Astrocyte (in vitro differentiated cells and primary cell): ENCODE measurements at regions not wholly inside any gene's neighbourhood (a gene's known extent, or its start where the extent isn't known, plus 50 kb on each side); places are given as distances from the start of the nearest gene placed in this dataset.
A peak's percentile ranks its signal among the peaks of the same experiment; 100 is the strongest.

Experiments
- DNase-seq: peaks from one replicate; pipeline ENCODE4 v3.0.0-alpha.2; 2010; ENCODE audit warnings: low read depth
- FAIRE-seq: peaks from 2 replicates; lab custom pipeline; 2011; peaks lifted over from hg19 to GRCh38; lab: Jason Lieb, UNC
- H2AFZ ChIP-seq: 2 replicates; pipeline ENCODE4 v1.6.0; 2012; ENCODE audit warnings: low read depth, low read length, inconsistent platforms
- H3K27ac ChIP-seq: 2 replicates; pipeline ENCODE4 v1.5.1; 2011; ENCODE audit warnings: low read depth, low read length, inconsistent platforms
- H3K27me3 ChIP-seq: 2 replicates; pipeline ENCODE4 v1.6.0; 2011; ENCODE audit warnings: low read length, inconsistent platforms; ENCODE audit not compliant: insufficient read depth
- H3K36me3 ChIP-seq: 2 replicates; pipeline ENCODE4 v1.5.1; 2011; ENCODE audit warnings: low read length, inconsistent platforms; ENCODE audit not compliant: insufficient read depth
- H3K4me1 ChIP-seq: 2 replicates; pipeline ENCODE4 v1.5.1; 2011; ENCODE audit warnings: low read length, inconsistent platforms; ENCODE audit not compliant: insufficient read depth
- H3K4me2 ChIP-seq: 2 replicates; pipeline ENCODE4 v1.6.0; 2012; ENCODE audit warnings: low read length, inconsistent platforms
- H3K4me3 ChIP-seq: 2 replicates; pipeline ENCODE4 v1.5.1; 2011; ENCODE audit warnings: low read depth, mild to moderate bottlenecking, low read length, inconsistent platforms; ENCODE audit not compliant: insufficient read depth
- H3K79me2 ChIP-seq: 2 replicates; pipeline ENCODE4 v1.6.0; 2012; ENCODE audit warnings: mild to moderate bottlenecking, low read length, inconsistent platforms; ENCODE audit not compliant: insufficient read depth
- H3K9ac ChIP-seq: 2 replicates; pipeline ENCODE4 v1.6.0; 2012; ENCODE audit warnings: mild to moderate bottlenecking, low read length, inconsistent platforms
- H3K9me3 ChIP-seq: 2 replicates; pipeline ENCODE4 v1.5.1; 2012; ENCODE audit warnings: low read depth, mild to moderate bottlenecking, low read length, inconsistent platforms; ENCODE audit not compliant: insufficient read depth
- H4K20me1 ChIP-seq: 2 replicates; pipeline ENCODE4 v1.6.0; 2012; ENCODE audit warnings: low read length, inconsistent platforms; ENCODE audit not compliant: insufficient read depth
- H3K27ac Mint-ChIP-seq: one replicate; pipeline ENCODE4 v1.8.0; 2021; ENCODE audit warnings: mild to moderate bottlenecking, mixed read lengths; ENCODE audit not compliant: unreplicated experiment
- H3K27me3 Mint-ChIP-seq: one replicate; pipeline ENCODE4 v1.8.0; 2021; ENCODE audit warnings: low read depth, mixed read lengths; ENCODE audit not compliant: unreplicated experiment
- H3K36me3 Mint-ChIP-seq: one replicate; pipeline ENCODE4 v1.8.0; 2021; ENCODE audit warnings: low read depth, mixed read lengths; ENCODE audit not compliant: unreplicated experiment
- H3K4me1 Mint-ChIP-seq: one replicate; pipeline ENCODE4 v1.8.0; 2021; ENCODE audit warnings: low read depth, mixed read lengths; ENCODE audit not compliant: unreplicated experiment
- H3K4me3 Mint-ChIP-seq: one replicate; pipeline ENCODE4 v1.8.0; 2021; ENCODE audit warnings: mild to moderate bottlenecking, moderate library complexity, mixed read lengths; ENCODE audit not compliant: unreplicated experiment
- H3K9me3 Mint-ChIP-seq: one replicate; pipeline ENCODE4 v1.8.0; 2021; ENCODE audit warnings: mild to moderate bottlenecking, mixed read lengths; ENCODE audit not compliant: unreplicated experiment
- EZH2 ChIP-seq: IDR thresholded peaks from 2 replicates; pipeline ENCODE4 v1.6.1; 2012; ENCODE audit warnings: mild to moderate bottlenecking, low read length, inconsistent platforms; ENCODE audit not compliant: insufficient read depth
- TF ChIP-seq, protein P1 (sequence below): IDR thresholded peaks from 2 replicates; pipeline ENCODE4 v1.5.1; 2011; ENCODE audit warnings: low read depth, mild to moderate bottlenecking, inconsistent platforms, low read length, moderate library complexity; ENCODE audit not compliant: insufficient read depth

DNA sequence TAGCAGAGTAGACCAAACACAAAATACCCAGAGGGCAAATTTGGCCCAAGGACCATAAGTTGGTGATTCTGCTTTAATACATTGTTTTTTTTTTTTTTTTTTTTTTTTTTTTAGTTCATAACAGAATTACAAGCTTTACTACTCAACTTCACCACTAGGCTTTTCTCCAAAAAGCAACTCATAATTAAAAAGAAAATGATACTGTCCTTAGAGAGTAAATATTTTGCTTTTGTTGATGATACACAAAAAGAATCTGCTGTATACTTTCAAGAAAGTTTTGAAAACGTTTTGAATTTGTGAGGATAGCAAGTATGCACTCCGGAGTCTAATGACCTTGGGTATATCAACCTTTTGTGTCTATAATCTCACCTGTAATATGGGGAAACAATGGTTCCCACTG lies 68.9 kb upstream of the LMO3 start:
- no peak overlapping the region for H3K4me2 ChIP-seq
- DNase-seq (no peak), FAIRE-seq (no peak)
- Mint-ChIP-seq H3K27me3 (no peaks in the 10 kb centered on the region), H3K36me3 (no peaks in the 10 kb centered on the region), H3K4me3 (no peak overlapping the region), H3K9me3 (no peaks in the 10 kb centered on the region), H3K4me1 (peaks cover 4% of the 10 kb centered on the region), H3K27ac (no peak overlapping the region)
- no peaks in the 10 kb centered on the region for H3K36me3 ChIP-seq
- H3K27ac ChIP-seq: no peak overlapping the region
- no peak overlapping the region for H2AFZ ChIP-seq
- H3K4me1 ChIP-seq: no peaks in the 10 kb centered on the region
- H4K20me1 ChIP-seq: no peaks in the 10 kb centered on the region
- no peaks in the 10 kb centered on the region for H3K79me2 ChIP-seq
- H3K9me3 ChIP-seq: no peaks in the 10 kb centered on the region
- H3K9ac ChIP-seq: no peak overlapping the region
- H3K27me3 ChIP-seq: no peaks in the 10 kb centered on the region
- no peak for TF ChIP-seq EZH2
- TF ChIP-seq, protein P1, sequence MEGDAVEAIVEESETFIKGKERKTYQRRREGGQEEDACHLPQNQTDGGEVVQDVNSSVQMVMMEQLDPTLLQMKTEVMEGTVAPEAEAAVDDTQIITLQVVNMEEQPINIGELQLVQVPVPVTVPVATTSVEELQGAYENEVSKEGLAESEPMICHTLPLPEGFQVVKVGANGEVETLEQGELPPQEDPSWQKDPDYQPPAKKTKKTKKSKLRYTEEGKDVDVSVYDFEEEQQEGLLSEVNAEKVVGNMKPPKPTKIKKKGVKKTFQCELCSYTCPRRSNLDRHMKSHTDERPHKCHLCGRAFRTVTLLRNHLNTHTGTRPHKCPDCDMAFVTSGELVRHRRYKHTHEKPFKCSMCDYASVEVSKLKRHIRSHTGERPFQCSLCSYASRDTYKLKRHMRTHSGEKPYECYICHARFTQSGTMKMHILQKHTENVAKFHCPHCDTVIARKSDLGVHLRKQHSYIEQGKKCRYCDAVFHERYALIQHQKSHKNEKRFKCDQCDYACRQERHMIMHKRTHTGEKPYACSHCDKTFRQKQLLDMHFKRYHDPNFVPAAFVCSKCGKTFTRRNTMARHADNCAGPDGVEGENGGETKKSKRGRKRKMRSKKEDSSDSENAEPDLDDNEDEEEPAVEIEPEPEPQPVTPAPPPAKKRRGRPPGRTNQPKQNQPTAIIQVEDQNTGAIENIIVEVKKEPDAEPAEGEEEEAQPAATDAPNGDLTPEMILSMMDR: no peak
- H3K4me3 ChIP-seq: no peak overlapping the region

DNA sequence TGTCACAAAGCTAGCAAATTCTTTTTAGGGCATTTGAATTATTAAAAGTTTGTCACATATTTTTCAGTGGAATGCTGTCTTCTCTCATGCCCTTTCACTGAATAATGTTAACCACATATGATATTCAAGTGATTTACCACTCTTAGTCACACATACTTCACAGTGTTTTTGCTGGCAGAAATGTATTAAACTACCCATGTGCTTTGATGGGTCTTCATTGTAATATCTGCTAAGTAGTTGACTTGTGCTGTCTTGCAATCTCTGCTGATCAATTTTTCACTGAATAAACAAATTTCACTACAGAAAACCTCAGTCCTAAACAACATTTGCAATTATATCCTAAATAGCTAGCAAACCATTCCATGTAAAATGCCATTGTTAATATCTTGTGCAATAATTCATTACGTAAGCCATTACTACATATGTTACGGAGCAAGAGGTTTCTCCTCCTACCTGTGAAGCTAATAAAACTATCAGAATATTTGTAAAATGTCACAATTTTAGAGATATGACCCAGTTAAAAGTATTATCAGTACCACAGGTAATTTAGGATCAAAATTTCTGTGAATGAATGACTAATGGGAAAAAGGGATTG lies 64.6 kb upstream of the LMO3 start:
- no peaks in the 10 kb centered on the region for H3K9me3 Mint-ChIP-seq
- no peak for FAIRE-seq

DNA sequence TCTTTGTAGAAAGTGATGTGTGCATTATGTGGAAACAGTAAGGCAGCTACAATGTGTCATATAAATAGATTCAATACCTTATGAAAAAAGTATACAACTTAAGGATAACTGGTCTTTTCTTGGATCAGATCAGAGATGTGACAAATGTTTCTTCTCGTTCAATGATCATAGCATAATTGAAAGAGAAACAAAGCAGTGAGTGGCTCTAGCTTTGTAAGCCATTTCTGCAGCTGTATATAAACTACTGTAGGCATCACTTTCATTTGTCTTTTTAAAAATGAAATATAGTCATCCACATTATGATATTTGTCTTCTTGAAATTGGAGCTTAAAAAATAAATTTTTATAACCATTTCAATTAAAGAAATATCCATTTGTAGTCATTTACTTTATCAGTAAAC lies 63.8 kb upstream of the LMO3 start:
- Histone ChIP-seq H3K36me3 (no peaks in the 10 kb centered on the region), H3K9me3 (no peaks in the 10 kb centered on the region), H3K27me3 (no peaks in the 10 kb centered on the region), H3K79me2 (no peaks in the 10 kb centered on the region), H3K4me3 (no peak overlapping the region), H3K27ac (no peak overlapping the region), H4K20me1 (no peaks in the 10 kb centered on the region), H3K9ac (no peak overlapping the region), H3K4me1 (no peaks in the 10 kb centered on the region), H3K4me2 (no peak overlapping the region), H2AFZ (no peak overlapping the region)
- Mint-ChIP-seq H3K36me3 (no peaks in the 10 kb centered on the region), H3K4me3 (no peak overlapping the region), H3K27me3 (no peaks in the 10 kb centered on the region), H3K27ac (no peak overlapping the region), H3K4me1 (peaks cover 4% of the 10 kb centered on the region), H3K9me3 (no peaks in the 10 kb centered on the region)
- TF ChIP-seq EZH2: no peak
- TF ChIP-seq, protein P1: no peak
- no peak for DNase-seq
- no peak for FAIRE-seq

More for the DNA sequence above, 64.6 kb upstream of the LMO3 start:
- no peak overlapping the region for H3K9ac ChIP-seq
- Mint-ChIP-seq H3K4me3 (no peak overlapping the region), H3K27me3 (no peaks in the 10 kb centered on the region), H3K27ac (no peak overlapping the region), H3K36me3 (no peaks in the 10 kb centered on the region), H3K4me1 (peaks cover 4% of the 10 kb centered on the region)
- H3K79me2 ChIP-seq: no peaks in the 10 kb centered on the region
- no peak overlapping the region for H3K27ac ChIP-seq
- no peaks in the 10 kb centered on the region for H3K27me3 ChIP-seq
- no peaks in the 10 kb centered on the region for H3K36me3 ChIP-seq
- H3K9me3 ChIP-seq: no peaks in the 10 kb centered on the region
- no peaks in the 10 kb centered on the region for H4K20me1 ChIP-seq
- no peak overlapping the region for H2AFZ ChIP-seq
- DNase-seq: peak; percentile 47
- no peak overlapping the region for H3K4me2 ChIP-seq
- TF ChIP-seq EZH2: no peak
- TF ChIP-seq, protein P1: no peak
- no peaks in the 10 kb centered on the region for H3K4me1 ChIP-seq
- no peak overlapping the region for H3K4me3 ChIP-seq
